ENCODE measurements at regions not wholly inside any gene's neighbourhood (a gene's known extent, or its start where the extent isn't known, plus 50 kb on each side); places are given as distances from the start of the nearest gene placed in this dataset.

GRCh38 chr11:92790926-92791616 is 178.4 kb upstream of the MTNR1B start:
- TF ChIP-seq ZBTB33 (IDR thresholded peaks at IDR 0.05; ENCODE audit: borderline replicate concordance, low read depth) (no peak), EP300 (IDR thresholded peaks at IDR 0.05; ENCODE audit: borderline replicate concordance in 1 of 2, low read depth in 1 of 2, low read length in 1 of 2) (no peak), RXRA (IDR thresholded peaks at IDR 0.05; ENCODE audit: borderline replicate concordance, low read depth) (no peak), TCF12 (IDR thresholded peaks at IDR 0.05) (no peak), RFX5 (IDR thresholded peaks at IDR 0.05; ENCODE audit: low read length) (no peak), USF2 (IDR thresholded peaks at IDR 0.05; ENCODE audit: borderline replicate concordance, low read depth, low read length) (no peak), SMC3 (IDR thresholded peaks at IDR 0.05; ENCODE audit: low read depth, low read length) (no peak), IRF3 (IDR thresholded peaks at IDR 0.05; ENCODE audit: low read depth, low read length) (no peak), MEF2A (IDR thresholded peaks at IDR 0.05; ENCODE audit: borderline replicate concordance, low read depth) (no peak), TAF1 (IDR thresholded peaks at IDR 0.05; ENCODE audit: borderline replicate concordance, low read depth, low read length) (no peak), PBX3 (IDR thresholded peaks at IDR 0.05) (no peak), RAD21 (IDR thresholded peaks at IDR 0.05; ENCODE audit: low read length) (no peak), POLR2AphosphoS5 (IDR thresholded peaks at IDR 0.05; ENCODE audit: low read depth, low read length) (no peak), MXI1 (IDR thresholded peaks at IDR 0.05; ENCODE audit: low read depth, low read length) (no peak)
- no peak overlapping the region for H3K27ac ChIP-seq (ENCODE audit: low read depth in 2 of 2, low read length in 1 of 2)
- H4K20me1 ChIP-seq (ENCODE audit: insufficient read depth) = no peaks in the 10 kb centered on the region
- ChIA-PET POLR2A (no interaction called here), CTCF (interaction anchor here (1.7 kb wide), 1 partner anchor 8 kb away, joined by 5 read pairs; no protein-coding TSS in a partner anchor)
- no peak overlapping the region for H3K4me3 ChIP-seq (ENCODE audit: low read depth in 2 of 2, low read length in 1 of 2)
- H3F3A ChIP-seq (replicated peaks; ENCODE audit: insufficient read depth) = no peaks in the 10 kb centered on the region
- H3K4me1 ChIP-seq (ENCODE audit: control insufficient read depth in 1 of 2, insufficient read depth in 2 of 2, low read depth in 1 of 2, low read length in 1 of 2) = no peaks in the 10 kb centered on the region
- no peak overlapping the region for H3K9ac ChIP-seq
- no peaks in the 10 kb centered on the region; the same call in 1 of the 2 replicates for H3K9me2 ChIP-seq
- H3K27me3 ChIP-seq (ENCODE audit: insufficient read depth) = no peaks in the 10 kb centered on the region
- H2AFZ ChIP-seq (ENCODE audit: low read depth) = no peak overlapping the region
- no peaks in the 10 kb centered on the region for H3K9me3 ChIP-seq
- peaks cover 0 to 4% of the 10 kb centered on the region in 2 experiments for H3K36me3 ChIP-seq (replicated peaks in 1 of 2; ENCODE audit: control insufficient read depth in 1 of 2, insufficient read depth in 2 of 2, low read length in 1 of 2)
- no peak for DNase-seq
- H3K79me2 ChIP-seq (ENCODE audit: insufficient read depth) = no peaks in the 10 kb centered on the region
- no peak overlapping the region for H3K4me2 ChIP-seq

All from SK-N-SH (cell line).